NCI-H146 (cell line): ENCODE measurements at regions not wholly inside any gene's neighbourhood (a gene's known extent, or its start where the extent isn't known, plus 50 kb on each side); places are given as distances from the start of the nearest gene placed in this dataset.
"Not testable (repeated sequence)": the region's sequence is repeated elsewhere in the genome, so short reads cannot be mapped to it uniquely, and the experiment has no call there.

Source experiments
- DNase-seq: peaks from one replicate; lab custom pipeline; 2025; lab: John Stamatoyannopoulos, UW

- no peak for DNase-seq
Measured at GRCh38 chr5:17129093-17129849, 88.2 kb upstream of the BASP1 start.

GRCh38 chr5:17130302-17130701, 87.1 kb upstream of the BASP1 start:
- not testable (repeated sequence) for DNase-seq

DNA sequence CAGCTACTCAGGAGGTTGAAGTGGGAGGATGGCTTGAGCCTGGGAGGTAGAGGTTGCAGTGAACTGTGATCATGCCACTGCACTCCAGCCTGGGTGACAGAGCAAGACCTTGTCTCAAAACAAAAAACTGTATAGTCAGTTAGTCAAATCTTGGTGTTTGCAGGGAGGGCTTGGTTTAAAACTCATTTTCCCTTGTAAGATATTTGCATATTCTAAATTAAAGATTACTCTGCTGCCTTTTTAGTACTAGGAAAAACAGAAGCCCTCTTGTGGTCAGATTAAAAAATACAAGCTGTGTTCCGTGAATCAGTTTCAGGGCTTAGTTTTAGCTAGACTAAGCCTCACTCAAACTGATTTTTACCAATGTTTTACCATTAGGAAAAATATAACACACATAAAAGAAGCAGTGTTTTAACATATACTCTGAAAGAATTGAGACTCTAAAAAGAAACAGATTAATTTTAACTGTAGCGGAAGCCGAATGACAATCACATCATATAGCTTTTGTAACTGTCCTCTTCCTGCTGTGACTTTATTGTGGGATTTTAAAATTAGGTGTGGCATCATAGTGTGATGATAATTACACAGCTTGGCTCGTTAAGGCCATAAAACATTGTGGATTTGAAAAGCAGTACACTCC, 84.9 kb upstream of the BASP1 start:
- peak; percentile 84 for DNase-seq

- DNase-seq: no peak
Measured at GRCh38 chr5:17135050-17135449, 82.4 kb upstream of the BASP1 start.

- no peak for DNase-seq
Measured at GRCh38 chr5:17143335-17143734, 74.1 kb upstream of the BASP1 start.

GRCh38 chr5:17146280-17146841, 71.1 kb upstream of the BASP1 start:
- no peak for DNase-seq

- DNase-seq: no peak
Measured at GRCh38 chr5:17147170-17147569, 70.3 kb upstream of the BASP1 start.

DNA sequence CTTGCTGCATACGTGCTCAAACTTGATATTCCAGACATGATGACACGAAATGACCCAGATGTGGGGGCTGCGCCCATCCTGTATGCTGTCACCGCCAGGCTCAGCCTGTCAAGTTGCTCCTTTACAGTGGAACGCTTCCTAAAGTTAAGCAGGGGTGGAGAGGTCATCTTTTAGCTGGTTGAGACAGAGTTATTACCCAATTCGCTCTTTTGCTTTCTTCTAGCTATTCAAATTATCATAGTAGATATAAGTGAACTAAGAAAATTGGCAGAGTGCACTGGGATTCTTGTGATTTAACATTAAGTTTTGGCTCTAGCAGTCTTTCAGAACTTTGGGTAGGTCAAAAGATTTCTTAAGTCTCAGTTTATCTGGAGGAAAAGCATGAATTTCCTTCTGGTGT, 69.8 kb upstream of the BASP1 start:
- DNase-seq: no peak

DNA sequence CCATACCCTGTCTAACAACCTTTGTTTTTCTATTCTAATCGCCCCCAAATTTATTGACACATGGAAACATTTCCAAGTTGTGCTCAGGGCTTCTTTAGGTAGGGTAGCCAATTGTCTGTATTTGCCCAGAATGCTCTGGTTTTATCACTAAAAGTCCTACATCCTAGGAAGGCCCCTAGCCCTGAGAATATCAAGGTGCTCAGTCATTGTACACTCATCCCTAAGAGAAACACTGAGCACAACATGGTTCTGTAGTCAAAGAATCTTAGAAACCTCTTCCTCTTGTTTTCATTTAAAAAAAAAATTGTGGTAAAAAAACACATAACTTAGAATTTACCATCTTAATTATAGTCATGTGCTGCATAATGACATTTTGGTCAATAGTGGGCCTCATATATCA, 69.0 kb upstream of the BASP1 start:
- DNase-seq: no peak

DNA sequence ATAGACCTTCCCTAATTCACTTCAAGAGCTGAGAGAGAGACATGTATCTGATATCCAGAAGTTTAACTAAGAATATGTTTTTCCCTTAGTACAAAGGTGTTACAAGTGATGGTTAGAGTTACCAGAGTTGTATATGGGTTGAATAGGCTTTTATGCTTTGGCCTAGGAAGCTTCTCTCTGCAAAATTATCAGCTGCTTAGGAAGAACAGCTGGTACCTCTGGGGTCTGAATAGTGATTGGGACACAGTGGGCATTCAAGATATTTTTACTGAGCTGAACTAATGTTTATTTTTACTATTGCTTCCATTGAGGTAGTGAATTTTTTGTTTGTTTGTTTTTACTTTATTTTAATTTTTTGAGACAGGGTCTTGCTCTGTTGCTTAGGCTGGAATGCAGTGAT, 67.6 kb upstream of the BASP1 start:
- no peak for DNase-seq

DNA sequence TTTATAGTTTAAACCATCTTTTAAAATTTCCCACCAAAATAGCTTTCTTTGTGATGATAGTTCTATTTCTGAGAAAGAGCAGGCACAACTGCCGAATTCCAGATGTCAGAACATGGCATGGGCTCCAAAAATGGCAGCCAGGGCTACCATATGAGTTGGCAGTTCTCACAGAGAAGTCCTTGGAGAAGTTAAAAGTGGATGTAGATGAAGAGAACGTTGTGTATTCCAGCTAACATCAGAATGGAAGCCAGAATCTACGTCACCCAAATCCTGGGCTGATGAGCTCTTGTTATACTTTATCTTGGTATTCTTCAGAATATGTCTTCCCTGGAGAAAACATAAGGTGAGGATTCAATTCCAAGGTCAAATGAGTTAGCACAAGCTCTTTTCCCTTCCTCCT, 66.9 kb upstream of the BASP1 start:
- no peak for DNase-seq

- DNase-seq: no peak
Measured at GRCh38 chr5:17151686-17152085, 65.7 kb upstream of the BASP1 start.

DNA sequence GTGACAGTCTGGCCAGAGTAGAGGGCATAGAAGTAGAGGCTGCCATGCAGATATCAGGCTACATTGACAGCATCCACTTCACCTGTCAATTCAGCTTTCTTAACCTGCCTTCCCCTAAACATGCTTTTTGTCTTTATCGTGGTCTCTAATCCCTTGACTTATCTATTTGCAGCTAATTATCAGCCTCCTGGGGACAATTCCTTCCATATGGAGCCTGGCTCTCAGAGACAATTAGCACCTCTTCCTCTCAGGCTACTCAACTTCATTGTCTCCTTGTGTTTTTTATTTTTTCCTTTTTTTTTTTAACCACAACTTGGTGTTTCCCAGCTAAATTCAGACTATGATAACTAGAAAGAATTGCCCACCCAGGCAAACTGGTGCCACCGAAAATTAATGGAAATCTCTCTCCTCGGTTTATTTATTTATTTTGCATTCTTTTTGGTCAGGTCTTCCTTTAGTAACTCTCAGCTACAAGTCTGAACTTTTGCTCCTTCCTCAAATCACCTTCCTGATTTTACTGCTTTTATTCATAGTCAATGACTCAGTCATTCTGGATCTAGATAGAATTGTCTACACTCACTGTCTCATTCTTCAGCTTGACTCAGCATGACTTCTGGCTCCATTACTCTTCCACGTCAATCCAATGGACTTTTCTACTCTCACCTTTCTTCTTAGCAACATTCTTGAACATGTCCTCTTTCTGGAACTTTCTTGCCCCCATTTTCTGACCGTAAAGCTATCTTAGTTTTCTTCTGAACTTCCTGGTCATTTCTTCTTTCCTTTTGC, 63.0 kb upstream of the BASP1 start:
- no peak for DNase-seq

DNA sequence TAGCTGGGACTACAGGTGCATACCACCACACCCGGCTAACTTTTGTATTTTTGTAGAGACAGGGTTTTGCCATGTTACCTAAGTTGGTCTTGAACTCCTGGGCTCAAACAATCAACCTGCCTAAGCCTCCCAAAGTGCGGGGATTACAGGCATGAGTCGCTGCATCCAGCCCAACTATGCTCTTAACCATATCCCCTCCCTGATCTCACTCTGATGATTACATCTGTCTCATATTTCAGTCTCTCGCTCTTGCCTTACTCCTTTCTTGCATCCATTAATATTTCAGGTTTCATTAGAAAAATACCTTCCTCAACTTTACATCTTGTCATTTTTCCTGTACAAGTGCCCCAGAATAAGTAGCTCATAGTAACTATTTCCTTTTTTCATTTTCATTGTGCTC, 61.0 kb upstream of the BASP1 start:
- no peak for DNase-seq

DNA sequence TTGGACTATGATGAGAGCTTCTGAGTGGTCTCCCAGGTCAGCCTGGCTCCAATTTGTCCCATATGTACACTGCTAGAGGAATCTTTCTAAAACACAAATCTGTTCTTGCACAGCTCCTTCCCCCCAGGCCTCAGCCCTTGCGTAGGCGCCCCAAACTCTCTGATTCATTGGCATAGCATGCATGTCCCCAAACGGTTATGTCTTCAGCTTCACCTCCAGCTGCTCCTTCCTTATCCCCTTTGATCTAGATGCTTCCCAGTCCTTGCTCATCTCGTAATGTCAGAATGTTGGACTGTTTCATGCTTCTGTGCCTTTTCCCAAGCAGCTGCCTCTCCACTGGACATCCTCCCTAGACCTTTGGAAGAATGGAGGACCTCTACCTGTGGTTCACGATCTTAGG, 60.1 kb upstream of the BASP1 start:
- no peak for DNase-seq

DNA sequence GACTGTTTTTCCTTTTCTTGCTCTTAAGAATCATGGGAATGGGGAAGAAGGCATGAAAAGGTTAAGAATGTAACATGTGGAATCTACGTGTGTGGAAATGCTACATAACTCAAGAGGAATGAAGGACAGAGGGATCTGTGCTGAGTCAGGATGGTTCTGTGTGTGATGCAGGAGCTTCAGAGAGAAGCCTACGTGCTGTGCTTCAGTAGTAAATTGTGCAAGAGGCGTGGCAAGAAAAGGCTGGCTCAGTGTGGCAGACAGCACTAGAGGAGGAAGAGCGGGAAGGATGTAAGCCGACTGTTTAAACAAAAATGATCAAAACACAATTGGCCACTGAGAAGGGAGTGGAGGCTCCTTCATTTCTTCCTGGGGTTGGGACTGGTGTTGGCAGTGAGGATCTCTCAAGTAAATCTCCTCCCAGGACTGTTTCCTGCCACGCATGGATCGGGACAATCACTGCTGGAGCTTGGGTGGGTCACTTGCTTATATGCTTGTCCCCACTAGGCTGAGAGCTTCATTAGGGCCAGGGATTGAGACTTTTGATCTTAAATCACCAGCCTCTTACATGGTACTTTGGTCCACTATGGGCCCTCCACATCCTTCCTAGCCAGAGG, 59.4 kb upstream of the BASP1 start:
- no peak for DNase-seq

- DNase-seq: no peak
Measured at GRCh38 chr5:17160756-17161040, 56.7 kb upstream of the BASP1 start.

GRCh38 chr5:17161662-17162061, 55.8 kb upstream of the BASP1 start:
- DNase-seq: no peak

DNA sequence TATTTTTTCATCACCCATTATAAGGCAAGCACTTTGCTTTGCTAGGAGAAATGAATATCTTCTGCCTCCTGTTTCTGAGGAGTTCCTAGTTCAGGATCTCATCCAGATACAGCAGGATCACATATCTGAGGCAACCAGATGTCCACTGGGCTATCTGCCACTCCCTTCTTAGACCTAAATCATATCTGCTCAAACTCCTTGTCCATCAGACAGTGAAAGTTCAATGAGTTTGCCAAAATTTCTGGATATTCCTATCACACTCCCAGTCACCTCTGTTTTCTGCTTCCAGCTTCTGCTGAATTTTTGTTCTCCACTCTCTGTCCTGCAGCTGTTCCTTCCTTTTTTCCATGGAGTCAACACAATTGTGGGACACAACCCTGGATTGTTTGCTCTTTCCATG, 54.2 kb upstream of the BASP1 start:
- no peak for DNase-seq

- DNase-seq: peak; percentile 14
Measured at GRCh38 chr5:17167171-17167891, 50.1 kb upstream of the BASP1 start.
